ENCODE measurements at regions not wholly inside any gene's neighbourhood (a gene's known extent, or its start where the extent isn't known, plus 50 kb on each side); places are given as distances from the start of the nearest gene placed in this dataset.

- Histone ChIP-seq H3K9me3 (ENCODE audit: control insufficient read depth, insufficient read depth, low read depth, low read length) (no peaks in the 10 kb centered on the region), H3K4me1 (ENCODE audit: control insufficient read depth, insufficient read depth, low read length) (no peaks in the 10 kb centered on the region), H3K36me3 (ENCODE audit: control insufficient read depth in 2 of 2, insufficient read depth in 1 of 2, low read length in 2 of 2) (no peaks in the 10 kb centered on the region), H3K4me3 (ENCODE audit: low read depth, low read length) (no peak overlapping the region), H3K27ac (ENCODE audit: extremely low read depth, low read depth, low read length) (no peak overlapping the region)
- ChIA-PET POLR2A (no interaction called here), CTCF (no interaction called here)
- TF ChIP-seq ZNF544 (tag by site-specific recombination; IDR thresholded peaks at IDR 0.05) (no peak), GLIS1 (tag by site-specific recombination; IDR thresholded peaks at IDR 0.05) (peak; percentile 40; the same call in 1 of the 2 replicates)
Measured at GRCh38 chr2:8447610-8448221, 234.1 kb upstream of the ID2 start.

- Histone ChIP-seq H3K27ac (ENCODE audit: extremely low read depth, low read depth, low read length) (no peak overlapping the region), H3K4me1 (ENCODE audit: control insufficient read depth, insufficient read depth, low read length) (no peaks in the 10 kb centered on the region), H3K36me3 (ENCODE audit: control insufficient read depth in 2 of 2, insufficient read depth in 1 of 2, low read length in 2 of 2) (no peaks in the 10 kb centered on the region), H3K4me3 (ENCODE audit: low read depth, low read length) (no peak overlapping the region), H3K9me3 (ENCODE audit: control insufficient read depth, insufficient read depth, low read depth, low read length) (no peaks in the 10 kb centered on the region)
- ChIA-PET POLR2A (no interaction called here), CTCF (no interaction called here)
- TF ChIP-seq ZSCAN23 (tag by site-specific recombination; IDR thresholded peaks at IDR 0.05) (no peak), PRDM10 (tag by site-specific recombination; IDR thresholded peaks at IDR 0.05) (no peak), GLI4 (tag by site-specific recombination; IDR thresholded peaks at IDR 0.05) (no peak), HIC1 (tag by site-specific recombination; IDR thresholded peaks at IDR 0.05) (no peak), ZNF777 (tag by site-specific recombination; IDR thresholded peaks at IDR 0.05; ENCODE audit: borderline replicate concordance) (no peak), ZBTB20 (tag by site-specific recombination; IDR thresholded peaks at IDR 0.05) (no peak), KLF1 (tag by site-specific recombination; IDR thresholded peaks at IDR 0.05) (peak; percentile 93), ZFHX2 (tag by site-specific recombination; conservative IDR thresholded peaks at IDR 0.05) (no peak), ZNF747 (tag by site-specific recombination; IDR thresholded peaks at IDR 0.05) (no peak), ZBTB48 (tag by site-specific recombination; IDR thresholded peaks at IDR 0.05) (no peak), ZNF600 (tag by site-specific recombination; IDR thresholded peaks at IDR 0.05) (no peak), KLF17 (tag by site-specific recombination; IDR thresholded peaks at IDR 0.05) (peak; percentile 72), ZNF792 (tag by site-specific recombination; IDR thresholded peaks at IDR 0.05) (no peak), ZNF341 (tag by site-specific recombination; IDR thresholded peaks at IDR 0.05; ENCODE audit: low read depth) (no peak), GLIS1 (tag by site-specific recombination; IDR thresholded peaks at IDR 0.05) (peak; percentile 97), ZNF660 (tag by site-specific recombination; IDR thresholded peaks at IDR 0.05) (no peak), PRDM2 (tag by site-specific recombination; IDR thresholded peaks at IDR 0.05; ENCODE audit: borderline replicate concordance) (no peak), ZFP3 (tag by site-specific recombination; IDR thresholded peaks at IDR 0.05; ENCODE audit: low read depth) (no peak)
Measured at GRCh38 chr2:8448824-8449556, 232.9 kb upstream of the ID2 start.
